Hematopoietic multipotent progenitor cell treated with erythropoietin and hydrocortisone succinate and interleukin-3 and kit ligand, for 6 days (in vitro differentiated cells): ENCODE measurements at regions not wholly inside any gene's neighbourhood (a gene's known extent, or its start where the extent isn't known, plus 50 kb on each side); places are given as distances from the start of the nearest gene placed in this dataset.
"Not testable (repeated sequence)": the region's sequence is repeated elsewhere in the genome, so short reads cannot be mapped to it uniquely, and the experiment has no call there.

Experiments
- DNase-seq: peaks from one replicate; pipeline ENCODE4 v3.0.0-alpha.2; 2015

- DNase-seq, result no peak
Observed at GRCh38 chr15:31179693-31180092, 78.2 kb upstream of the TRPM1 start.

GRCh38 chr15:31193291-31193690, 91.8 kb upstream of the TRPM1 start:
- no peak for DNase-seq

DNA sequence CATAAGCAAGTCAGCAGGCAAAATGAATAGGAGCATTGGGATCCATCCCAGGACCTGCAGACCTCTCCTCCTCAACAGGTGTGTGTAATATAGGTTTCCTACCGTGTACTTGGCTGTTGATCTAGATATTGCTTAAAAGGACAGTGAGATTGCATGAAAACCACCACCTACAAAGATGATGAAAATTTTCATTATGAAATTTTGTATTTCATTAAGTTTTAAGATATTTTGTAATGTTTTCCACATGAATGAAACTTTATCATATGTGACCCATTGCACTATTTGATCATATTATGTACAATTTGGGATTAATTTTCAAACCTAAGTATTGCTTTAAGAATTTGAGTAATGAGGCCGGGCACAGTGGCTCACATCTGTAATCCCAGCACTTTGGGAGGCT, 94.3 kb upstream of the TRPM1 start:
- DNase-seq, result peak; percentile 18

- peak; percentile 53 for DNase-seq
Observed at GRCh38 chr15:31197497-31198414, 96.2 kb upstream of the TRPM1 start.

- peak; percentile 69 for DNase-seq
Observed at GRCh38 chr15:31200735-31201151, 99.2 kb upstream of the TRPM1 start.

GRCh38 chr15:31202953-31203352, 101.4 kb upstream of the TRPM1 start:
- no peak for DNase-seq

GRCh38 chr15:31203999-31204398, 102.5 kb upstream of the TRPM1 start:
- no peak for DNase-seq

DNA sequence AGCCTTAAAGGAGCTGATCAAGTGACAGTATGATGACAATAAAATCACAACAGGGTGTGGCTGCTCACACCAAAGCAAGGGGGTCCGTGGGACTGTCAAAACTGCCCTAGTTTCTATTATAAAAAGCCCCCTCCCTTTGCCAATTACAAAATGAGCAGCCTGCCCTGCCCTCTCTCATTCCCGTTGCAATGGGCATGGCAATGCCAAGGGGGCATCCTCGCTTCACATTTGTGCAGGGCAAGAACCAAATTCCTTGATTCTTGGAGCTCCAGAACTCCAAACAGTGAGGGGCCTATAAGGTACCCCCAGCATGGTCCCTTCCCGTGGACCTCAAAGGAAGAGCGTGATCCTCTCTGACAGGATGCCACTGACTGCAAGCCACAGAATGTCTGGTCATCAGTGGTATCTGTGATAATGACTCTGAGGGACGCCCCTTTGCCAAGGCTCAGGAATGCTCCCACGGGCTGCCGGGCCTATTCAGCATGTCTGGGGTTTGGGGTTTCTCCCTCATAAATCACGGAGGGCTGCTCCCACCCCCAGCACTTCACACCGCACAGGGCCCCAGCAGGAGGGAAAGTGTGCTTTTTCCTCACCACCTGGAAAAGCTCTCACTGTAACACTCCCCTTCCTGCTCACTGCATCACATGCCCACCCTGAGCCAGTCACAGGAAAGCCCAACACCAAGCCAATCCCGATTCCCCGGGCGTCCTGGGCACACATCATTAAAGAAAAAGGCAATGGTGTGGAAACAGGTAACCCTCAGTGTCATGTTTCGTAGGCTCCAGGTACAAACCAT, 105.1 kb upstream of the TRPM1 start:
- DNase-seq, result no peak

DNA sequence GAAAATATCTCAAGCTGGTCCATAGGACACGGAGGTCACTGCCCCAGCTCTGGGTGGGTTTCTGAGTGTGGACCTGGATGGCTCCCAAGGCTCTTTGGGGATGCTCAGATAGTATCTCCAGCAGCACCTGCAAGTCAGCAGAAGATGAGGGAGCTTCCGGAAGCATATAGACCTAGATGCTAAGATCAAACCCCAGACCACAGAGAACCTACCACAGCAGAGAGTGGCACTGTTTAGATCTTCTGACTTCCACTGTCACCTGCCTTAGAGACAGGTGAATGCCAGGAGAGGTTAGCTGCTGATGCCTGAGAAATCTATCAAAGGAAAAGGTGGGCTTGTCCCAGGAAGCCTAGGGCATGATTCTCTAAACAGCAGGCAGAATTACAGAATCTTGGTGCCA, 105.7 kb upstream of the TRPM1 start:
- DNase-seq, result no peak

DNA sequence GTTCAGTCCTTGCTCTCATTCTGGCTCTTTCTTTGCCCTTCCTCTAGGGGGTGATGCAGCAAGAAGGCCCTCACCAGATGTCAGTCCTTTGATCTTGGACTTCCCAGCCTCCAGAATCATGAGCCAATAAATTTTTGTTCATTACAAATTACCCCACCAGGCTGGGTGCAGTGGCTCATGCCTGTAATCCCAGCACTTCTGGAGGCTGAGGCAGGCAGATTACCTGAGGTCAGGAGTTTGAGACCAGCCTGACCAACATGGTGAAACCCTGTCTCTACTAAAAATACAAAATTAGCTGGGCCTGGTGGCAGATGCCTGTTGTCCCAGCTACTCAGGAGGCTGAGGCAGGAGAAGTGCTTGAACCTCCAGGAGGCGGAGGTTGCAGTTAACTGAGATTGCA, 106.3 kb upstream of the TRPM1 start:
- not testable (repeated sequence) for DNase-seq

DNA sequence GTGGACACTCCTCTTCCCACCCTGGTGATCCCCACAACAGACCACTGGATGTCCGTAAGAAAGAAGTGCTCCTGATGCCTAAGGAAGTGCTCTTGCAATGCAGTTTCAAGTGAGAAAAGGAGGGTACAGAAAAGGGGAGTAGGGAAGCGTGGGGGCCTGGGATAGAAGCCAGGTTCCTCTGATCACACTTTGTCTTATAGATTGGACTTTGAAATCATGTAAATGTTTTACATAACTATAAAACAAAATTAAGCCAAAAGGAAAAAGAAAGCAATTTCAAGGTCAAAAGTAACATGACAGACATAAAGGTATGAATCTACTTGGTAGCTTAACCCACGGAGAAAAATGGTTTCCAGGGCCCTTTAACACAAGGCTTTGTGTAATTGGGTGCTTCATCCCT, 107.3 kb upstream of the TRPM1 start:
- no peak for DNase-seq

- DNase-seq, result no peak
Observed at GRCh38 chr15:31211353-31211752, 109.8 kb upstream of the TRPM1 start.

GRCh38 chr15:31212326-31213080, 111.0 kb upstream of the TRPM1 start:
- peak; percentile 37 for DNase-seq

DNA sequence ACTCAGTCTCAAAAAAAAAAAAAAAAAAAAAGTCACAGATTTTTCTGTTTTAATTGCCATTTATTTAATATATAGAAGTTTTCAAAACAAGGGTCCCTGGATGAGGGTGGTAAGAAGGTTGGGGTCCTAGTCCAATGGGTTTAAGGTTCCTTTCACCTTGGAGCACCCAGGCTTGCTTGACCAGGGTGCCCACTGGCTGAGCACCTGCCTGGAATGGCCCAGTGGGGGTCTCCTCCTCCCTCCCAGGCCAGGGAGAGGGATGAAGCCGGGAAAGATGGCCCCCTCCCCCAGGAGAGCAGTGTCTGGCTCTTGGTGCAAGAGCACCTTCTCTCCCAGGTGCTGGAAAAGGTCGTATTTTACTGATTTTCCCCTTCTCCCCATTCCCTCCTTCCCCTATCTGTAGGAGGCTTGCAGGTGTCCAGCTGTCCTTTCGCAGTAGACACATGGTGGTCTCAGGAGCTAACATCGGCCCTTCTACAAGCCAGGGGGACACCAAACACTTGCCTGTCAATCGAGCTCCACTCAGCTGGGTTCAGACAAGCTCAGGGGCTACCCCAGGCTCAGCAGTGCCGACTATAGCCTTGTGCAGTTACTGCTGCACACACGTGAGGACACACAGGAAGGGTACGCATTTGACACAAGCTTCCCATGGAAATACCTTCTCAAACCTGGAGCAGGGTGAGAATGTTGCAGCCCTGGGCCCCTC, 112.3 kb upstream of the KLF13 start:
- DNase-seq, result no peak

GRCh38 chr15:31214864-31215489, 111.7 kb upstream of the KLF13 start:
- peak; percentile 34 for DNase-seq

GRCh38 chr15:31215490-31216214, 111.0 kb upstream of the KLF13 start:
- peak; percentile 93 for DNase-seq

DNA sequence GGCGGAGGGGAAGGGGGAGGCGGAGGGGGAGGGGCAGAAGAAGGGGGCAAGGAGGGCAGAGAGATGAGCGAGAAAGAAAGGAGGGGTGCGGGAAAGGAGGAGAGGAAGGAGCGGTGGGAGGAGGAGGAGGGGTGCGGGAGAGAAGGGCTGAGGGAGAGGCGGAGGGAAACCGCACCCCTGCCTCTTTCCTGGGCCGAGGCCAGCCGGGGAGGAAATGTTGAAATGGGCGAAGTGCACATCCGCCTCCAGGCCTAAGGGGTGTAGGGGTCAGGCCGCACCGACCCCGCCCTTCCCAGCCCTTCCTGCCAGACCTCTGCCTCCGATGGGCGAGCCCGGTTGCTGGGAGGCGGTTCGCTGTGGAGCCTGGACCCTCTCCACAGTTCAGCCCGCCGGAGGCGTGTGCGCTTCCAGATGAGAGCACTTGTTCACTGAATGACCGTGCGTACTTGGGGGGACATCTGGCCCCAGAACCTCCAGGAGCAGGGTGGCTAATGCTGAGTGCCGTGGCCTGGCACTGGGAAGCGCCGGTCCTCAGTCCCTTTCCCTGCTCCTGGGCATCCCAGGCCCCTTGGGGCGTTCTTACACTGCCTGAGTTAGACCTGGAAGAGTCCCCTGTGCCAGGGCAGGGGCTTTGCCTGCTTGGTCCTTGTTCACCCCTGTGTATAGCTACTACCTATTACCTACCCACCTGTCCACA, 110.3 kb upstream of the KLF13 start:
- DNase-seq, result peak; percentile 97

GRCh38 chr15:31217067-31217466, 109.6 kb upstream of the KLF13 start:
- no peak for DNase-seq

- no peak for DNase-seq
Observed at GRCh38 chr15:31217566-31218270, 108.9 kb upstream of the KLF13 start.

DNA sequence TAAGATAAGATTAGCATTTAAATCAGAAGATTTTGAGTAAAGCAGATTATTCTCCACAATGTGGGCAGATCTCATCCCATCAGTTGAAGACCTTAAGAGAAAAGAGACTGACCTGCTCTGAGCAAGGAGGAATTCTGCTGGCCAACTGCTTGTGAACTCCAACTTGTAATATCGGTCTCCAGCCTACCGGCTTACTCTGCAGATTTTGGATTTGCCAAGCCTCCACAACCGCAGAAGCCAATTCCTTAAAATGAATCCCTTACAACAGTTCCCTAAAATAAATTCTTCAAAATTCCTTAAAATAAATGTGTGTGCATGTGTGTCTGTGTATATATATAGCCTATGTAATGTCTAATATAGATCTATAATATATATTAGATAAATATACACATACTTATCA, 107.4 kb upstream of the KLF13 start:
- no peak for DNase-seq
